NCI-H2107 treated with DMSO at 0.1 percent for 48 hours (cell line): ENCODE measurements at regions not wholly inside any gene's neighbourhood (a gene's known extent, or its start where the extent isn't known, plus 50 kb on each side); places are given as distances from the start of the nearest gene placed in this dataset.
"Not testable (repeated sequence)": the region's sequence is repeated elsewhere in the genome, so short reads cannot be mapped to it uniquely, and the experiment has no call there.

ENCODE experiments used
- DNase-seq: peaks from one replicate; lab custom pipeline; 2025; ENCODE audit not compliant: unreplicated experiment; lab: John Stamatoyannopoulos, UW

DNA sequence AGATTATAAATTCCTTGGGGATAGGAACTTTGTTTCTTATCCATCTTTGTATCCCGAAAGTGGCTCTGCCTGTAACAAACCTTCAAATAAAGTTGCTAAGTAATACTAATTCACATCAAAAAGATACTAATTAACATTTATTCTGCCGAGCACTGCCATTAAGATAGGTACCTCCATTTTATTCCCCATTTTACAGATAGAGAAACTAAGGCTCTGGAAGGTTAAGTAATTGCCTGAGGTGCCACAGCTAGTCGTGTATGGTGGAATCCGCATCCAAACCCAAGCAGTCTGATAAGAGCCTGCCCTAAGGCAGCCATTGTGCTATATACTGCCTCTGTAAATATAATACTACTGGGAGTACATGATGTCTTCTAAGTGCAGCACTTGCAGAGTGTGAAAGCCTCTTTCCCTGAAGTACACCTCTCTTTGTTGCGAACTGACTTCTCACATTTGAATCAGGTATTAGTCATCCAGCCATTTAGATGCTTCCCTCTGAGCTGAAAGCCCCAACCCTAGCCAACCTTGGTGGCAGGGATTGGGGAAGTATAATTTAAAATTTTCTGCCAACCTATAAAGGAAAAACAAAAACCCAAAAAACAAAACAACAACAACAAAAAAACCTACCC, 78.5 kb upstream of the CHD2 start:
- peak; percentile 61 for DNase-seq

DNA sequence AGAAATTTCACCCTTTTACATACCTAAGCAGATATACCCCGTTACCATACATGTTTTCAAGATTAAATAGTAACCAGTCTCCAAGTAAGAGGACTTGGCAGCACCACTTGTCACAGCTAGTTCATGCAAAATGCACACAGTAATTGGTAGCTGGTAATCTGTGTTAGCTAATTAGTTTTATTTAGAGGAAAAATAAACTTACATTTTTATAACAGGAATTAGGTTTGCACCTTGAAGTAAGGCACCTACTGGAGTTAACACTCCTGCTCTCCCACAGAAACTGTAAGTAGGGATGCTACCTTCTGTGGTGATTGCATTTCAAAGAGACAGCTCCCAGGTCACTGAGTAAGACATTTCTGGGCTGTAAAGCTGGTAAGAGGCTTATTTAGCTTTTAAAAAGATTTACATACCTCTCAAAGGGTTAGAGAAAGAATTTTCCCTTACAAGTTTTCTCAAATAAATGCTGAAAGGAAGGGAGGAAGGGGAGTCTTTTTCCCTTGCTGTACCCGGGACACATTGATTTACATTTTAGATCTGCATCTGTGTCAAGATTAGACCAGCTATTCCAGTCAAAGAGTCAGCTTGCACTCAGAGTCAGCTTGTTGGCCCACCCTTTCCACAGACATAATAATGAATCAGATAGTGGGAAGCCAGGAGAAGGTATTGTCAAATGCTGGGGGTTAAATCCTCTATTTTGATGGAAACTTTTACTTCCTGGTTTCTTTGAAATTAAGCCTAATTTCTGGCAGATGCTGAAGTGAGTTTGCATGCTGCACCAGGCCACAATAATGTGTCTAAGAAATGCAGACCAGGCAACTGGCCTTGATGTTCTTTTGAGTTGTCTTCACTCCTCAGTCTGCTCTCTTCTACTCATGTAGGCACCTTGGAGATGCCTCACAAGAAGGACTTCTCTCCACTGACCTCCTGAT, 77.6 kb upstream of the CHD2 start:
- no peak for DNase-seq

DNA sequence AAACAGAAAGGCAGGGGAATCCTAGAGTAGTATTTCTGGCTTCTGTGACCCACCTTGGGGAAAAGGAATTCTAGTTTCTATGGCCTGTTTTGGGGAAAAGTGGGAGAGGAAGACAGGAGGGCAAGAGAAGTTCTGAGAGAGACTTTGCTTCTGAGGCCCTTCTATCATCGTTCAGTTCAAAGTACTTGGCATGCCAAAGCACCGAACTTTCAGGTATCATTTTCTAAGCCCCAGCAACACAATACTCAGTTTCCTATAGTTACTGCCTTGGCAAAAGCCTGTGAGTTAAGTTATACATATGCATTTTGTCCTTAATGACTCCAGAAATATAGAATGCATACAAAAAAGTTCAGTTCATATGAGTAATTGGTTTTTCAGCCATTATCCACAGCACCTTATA, 74.1 kb upstream of the CHD2 start:
- DNase-seq: no peak

DNA sequence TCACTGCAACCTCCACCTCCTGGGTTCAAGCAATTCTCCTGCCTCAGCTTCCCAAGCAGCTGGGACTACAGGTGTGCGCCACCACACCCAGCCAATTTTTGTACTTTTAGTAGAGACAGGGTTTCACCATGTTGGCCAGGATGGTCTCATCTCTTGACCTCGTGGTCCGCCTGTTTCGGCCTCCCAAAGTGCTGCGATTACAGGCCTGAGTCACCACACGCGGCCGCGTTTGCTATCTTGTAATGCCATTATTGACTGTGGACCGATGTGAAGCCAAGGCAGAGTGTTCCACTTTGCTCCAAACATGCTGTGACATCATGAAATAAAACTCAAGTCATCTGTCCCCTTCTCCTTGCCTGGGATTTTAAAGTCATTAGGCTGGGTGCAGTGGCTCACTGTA, 72.1 kb upstream of the CHD2 start:
- DNase-seq: not testable (repeated sequence)

DNA sequence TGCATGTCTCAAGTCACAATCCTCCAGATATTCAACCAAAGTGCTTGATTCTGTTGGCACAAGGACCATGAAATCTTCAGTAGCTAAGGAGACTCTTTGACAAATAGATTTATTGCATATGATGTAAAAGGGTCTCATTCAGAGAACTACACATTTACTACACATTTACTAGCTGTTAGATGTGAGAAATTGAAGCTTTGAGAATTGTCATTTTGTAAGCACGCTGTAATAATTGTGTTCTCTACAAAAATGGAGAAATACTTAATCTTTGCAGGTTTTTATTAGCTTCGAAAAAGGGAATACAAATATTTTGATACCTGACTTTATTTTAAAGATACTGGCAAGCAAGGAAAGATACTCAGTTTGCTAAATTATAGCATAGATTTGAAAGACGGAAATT, 70.2 kb upstream of the CHD2 start:
- DNase-seq: no peak

DNA sequence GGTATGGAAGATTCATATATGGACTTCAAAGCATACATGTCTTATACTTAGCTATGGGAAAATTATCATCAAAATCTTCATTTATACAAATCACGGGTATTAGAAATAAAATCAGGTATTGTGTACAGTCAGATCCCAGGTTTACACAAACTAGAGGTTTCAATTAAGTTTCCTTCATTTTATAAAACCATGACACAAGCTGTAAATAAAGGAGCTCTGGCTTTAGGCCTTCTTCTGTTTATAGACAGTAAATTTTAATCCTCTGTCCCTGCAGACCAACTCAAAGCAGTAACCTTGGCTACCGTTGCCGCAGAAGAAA, 68.8 kb upstream of the CHD2 start:
- no peak for DNase-seq

DNA sequence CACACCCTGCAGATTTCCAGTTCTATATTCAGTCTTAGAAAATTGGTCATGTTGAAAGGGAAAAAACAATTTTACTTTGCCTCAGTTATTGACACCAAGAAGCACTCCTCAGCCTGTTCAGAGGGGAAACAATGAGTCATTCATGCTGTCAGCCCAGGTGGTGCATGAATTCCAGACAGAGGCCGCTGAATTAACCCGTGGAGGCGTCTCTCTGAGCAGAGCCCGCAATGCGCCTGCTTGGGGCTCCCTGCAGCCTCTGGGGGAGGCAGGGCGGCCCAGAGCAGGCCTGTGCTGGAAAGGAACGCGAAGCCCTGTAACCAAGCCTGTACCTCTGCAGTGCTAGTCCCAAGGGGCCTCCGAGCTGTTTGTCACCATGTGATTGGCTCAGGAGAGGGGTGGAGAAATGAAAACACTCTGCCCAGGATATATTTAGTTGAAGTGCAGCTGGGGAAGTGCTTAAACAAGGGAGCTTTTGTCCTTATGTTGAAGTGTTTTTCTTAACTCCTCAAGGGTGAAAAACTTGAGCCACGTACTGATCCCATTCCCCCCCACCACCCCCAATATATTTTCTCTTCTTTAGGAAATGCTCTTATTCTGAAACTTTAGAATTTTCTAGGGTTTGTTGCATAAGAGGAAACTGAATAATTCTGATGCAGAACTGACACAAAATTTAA, 68.3 kb upstream of the CHD2 start:
- DNase-seq: peak; percentile 97

DNA sequence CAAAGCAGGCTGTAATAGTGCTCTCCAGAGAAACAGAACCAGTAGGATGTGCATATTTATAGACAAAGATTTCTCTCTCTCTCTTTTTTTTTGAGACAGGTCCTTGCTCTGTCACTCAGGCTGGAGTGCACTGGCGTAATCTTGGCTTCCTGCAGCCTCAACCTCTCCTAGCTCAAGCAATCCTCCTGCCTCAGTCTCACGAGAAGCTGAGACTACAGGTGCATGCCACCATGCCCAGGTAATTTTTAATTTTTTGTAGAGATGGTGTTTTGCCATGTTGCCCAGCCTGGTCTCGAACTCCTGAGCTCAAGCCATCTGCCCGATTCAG, 67.1 kb upstream of the CHD2 start:
- no peak for DNase-seq

DNA sequence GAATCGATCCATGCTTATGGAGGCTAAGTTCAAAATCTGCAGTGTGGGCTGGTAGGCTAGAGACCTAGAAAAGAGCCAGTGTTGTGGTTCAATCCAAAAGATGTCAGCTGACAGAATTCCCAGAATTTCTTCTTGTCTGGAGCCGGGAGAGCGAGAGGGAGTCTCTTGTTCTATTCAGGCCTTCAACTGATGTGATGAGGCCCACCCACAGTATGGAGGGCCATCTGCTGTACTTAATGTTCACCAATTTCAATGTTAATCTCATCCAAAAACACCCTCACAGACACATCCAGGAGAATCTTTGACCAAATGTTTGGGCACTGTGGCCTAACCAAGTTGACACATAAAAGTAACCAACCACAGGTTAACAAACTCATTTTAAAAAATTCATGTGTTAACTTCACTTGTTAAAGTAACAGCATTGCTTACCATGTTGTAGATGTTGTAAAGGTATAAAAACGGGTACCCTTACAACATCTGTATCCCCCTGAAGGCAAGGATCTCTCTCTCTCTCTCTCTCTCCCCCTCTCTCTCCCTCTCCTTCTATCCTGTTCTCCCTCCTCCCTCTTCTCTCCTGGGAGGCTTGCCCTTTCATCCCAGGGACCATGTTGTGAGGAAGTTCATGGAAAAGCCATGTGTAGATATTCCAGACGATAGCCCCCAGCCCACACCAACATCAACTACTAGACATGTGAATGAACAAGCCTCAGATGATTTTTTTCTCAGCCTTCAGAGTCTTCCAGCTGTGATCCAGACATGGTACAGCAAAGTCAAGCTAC, 66.4 kb upstream of the CHD2 start:
- DNase-seq: no peak

DNA sequence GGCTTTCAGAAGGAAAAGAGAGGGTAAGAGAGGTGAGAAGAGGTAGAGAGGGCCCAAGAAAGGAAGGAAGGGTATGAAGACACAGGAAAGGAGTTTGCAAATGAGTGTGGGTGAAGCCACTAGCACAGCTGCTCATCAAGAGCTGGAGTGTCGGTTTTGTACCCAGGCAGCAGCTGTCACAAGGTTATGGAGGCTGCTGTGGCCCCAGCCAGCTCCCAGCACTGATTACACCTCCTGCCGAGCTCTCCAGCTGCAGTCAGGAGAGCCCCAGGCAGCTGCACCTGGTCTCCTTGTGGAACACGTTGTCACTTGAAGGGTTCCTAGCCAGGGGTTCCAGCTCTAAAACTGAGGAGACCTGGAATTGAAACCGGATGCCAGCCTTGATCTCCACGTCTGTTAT, 60.4 kb upstream of the CHD2 start:
- peak; percentile 94 for DNase-seq

DNA sequence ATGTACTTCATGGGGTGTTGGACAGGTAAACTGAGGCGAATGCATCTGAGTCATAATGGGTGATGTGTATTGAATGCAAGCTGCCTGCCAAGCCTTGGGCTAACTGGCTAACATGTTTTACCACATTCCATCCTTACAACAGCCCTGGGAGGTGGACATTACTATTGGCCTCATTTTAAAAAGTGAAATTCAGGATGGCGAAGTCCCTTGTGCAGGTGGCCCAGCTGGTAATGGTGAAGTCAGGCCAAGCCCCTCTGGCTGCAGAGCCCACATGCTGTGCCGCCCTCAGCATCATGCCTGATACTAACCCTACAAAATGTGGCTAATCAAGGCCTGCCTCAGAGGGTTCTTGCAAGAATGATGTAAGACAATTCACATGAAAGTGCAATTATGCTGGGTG, 60.0 kb upstream of the CHD2 start:
- no peak for DNase-seq

DNA sequence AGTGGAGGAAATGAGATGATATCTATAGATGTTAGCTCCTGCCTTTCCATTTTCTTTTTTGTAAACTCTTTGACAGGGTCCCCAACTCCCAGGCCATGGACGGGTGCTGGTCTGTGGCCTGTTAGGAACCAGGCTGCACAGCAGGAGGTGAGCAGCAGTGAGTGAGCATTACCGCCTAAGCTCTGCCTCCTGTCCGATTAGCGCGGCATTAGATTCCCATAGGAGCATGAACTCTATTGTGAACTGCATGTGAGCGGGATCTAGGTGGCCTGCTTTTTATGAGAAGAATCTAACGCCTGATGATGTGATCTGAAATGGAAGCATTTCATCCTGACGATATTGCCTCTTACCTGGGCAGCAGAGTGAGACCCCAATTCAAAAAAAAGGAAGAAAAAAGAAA, 56.8 kb upstream of the CHD2 start:
- DNase-seq: peak; percentile 54

DNA sequence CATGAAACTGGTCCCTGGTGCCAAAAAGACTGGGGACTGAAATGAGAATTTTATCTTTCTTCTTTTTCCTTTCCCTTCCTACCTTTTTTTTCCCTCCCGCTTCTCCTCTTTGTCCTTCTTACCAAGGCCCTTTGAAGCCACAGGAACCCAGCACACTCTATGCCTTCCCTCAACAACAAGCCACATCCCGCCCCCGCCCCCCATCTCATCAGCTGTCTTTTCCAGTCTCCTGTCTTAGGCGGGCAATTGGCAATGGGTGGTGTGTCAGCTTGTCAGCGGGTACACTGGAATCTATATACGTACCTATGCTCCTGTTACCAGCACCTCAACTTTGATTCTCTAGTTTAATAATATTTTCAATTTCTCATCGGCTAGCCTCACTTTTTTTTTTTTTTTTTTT, 56.3 kb upstream of the CHD2 start:
- DNase-seq: peak; percentile 31

DNA sequence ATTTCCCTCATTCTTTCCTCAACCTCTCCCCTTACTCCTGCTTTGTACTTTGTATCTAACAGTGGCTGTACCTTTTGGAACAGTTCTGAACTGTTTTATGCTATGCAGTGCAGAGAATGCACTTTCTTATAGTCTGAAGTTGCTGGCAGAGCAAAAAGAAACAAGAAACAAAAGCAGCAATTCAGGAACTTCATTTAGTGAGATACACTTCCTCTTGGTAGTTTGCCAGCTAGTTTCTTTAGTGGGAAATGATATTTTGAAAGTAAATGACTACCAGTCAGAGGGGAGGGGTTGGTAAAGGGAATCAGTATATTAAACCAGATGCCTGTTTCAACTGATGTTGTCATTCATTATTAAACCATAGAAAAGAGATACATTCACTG, 55.0 kb upstream of the CHD2 start:
- DNase-seq: peak; percentile 21

DNA sequence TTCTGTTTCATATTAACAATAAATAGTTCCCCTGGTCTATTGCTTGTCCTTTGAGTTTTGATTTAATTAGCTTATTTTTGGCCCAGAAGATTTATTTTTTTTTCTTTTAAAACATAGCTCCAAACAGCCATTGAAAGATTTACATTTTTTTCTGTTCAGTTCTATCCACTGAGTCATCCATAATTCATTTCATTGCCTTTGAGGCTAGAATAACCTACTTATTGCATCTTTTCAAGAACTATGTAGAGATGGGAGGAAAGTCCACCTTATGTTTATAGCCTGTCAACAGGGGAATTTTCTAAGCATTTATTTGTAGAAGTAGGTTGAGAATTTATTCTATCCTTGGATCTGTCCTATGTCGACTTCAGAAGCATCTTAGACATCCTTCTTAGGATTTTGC, 53.4 kb upstream of the CHD2 start:
- DNase-seq: no peak

DNA sequence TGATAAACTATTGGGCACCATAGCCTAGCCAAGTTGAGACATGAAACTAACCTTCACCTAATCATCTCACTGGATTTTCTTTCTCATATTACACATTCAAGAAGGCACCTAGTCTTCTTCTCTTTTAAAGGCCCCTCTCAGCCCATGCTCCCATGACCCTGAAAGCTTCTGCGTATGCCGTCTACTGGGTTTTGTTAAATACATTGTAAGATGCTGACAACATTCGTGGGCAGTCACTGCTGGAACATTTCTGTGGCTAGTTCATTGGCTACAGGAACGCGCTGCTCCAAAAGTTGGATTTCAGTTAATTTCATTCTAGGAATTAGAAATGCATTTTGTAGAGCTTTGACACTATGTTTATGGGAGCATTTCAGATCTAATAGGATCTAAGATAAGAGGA, 52.3 kb upstream of the CHD2 start:
- no peak for DNase-seq

DNA sequence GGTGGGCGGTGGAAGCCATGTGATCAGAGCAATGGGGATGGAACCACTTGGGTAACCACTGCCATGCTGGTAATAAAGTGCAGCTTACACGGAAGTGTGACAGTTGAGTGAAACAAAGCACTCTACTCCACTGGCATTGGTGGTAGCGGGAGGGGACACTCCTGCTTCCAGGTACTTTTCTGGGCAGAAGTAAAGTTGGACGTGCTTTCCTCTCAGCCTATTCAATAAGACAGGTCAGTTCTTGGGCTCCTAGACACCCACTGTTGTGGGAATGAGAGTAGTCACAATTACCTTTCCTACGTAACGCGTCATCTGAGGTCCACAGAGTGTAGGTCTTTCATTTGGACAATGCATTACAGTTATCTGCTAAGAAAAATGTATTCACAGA, 51.7 kb upstream of the CHD2 start:
- no peak for DNase-seq

DNA sequence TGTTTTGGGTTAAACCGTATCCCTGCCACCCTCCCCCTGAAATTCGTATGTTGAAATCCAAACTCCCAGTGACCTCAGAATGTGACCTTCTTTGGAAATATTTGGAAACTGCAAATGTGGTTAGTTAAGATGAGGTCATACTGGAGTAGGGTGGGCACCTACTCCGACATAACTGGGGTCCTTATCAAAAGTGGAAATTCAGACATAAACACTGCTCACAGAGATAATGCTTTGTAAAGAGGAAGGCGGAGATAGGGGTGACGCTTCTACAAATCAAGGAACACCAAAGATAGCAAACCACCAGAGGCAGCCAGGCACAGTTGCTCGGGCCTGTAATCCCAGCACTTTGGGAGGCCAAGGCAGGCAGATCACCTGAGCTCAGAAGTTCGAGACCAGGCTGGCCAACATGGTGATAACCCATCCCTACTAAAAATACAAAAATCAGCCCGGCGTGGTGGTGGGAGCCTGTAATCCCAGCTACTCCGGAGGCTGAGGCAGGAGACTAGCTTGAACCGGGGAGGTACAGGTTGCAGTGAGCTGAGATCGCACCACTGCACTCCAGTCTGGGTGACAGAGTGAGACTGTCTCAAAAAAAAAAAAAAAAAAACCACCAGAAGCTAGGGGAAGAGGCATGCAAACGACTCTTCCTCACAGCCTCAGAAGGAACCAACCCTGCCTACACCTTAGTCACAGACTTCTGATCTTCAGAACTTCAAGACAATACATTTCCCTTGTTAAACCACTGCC, 51.1 kb upstream of the CHD2 start:
- no peak for DNase-seq

DNA sequence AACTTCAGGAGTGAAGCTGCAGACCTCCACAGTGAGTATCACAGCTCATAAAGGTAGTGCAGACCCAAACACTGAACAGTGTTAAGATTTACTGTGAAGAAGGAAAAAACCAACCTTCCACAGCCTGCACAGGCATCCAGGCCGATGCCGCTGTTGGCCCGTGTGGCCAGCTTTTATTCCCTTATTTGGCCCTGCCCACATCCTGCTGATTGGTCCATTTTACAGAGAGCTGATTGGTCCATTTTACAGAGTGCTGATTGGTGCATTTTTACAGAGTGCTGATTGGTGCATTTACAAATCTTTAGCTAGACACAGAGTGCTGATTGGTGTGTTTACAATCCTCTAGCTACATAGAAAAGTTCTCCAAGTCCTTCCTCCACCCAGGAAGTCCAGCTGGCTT, 49.9 kb upstream of the CHD2 start:
- DNase-seq: not testable (repeated sequence)
